Peyer's patch (tissue), 4 donors: ENCODE measurements at regions not wholly inside any gene's neighbourhood (a gene's known extent, or its start where the extent isn't known, plus 50 kb on each side); places are given as distances from the start of the nearest gene placed in this dataset.

Experiments
- POLR2A ChIP-seq, 2 donors: fragments of 450-650 bp; IDR thresholded peaks; one replicate each; pipeline ENCODE4 v1.5.1; 2017; ENCODE audit warnings: antibody characterized with exemption in 2 of 2, mild to moderate bottlenecking in 2 of 2, moderate library complexity in 2 of 2
- TF ChIP-seq, protein P1 (sequence below), 6 experiments: fragments of 450-650 bp in 4 of 6; fragments of 200-600 bp in 2 of 6; sonication (generic) in 1 of 6; IDR thresholded peaks; one replicate each; pipeline ENCODE4 v1.5.1; 2017 to 2019; ENCODE audit warnings: antibody characterized with exemption in 6 of 6, mild to moderate bottlenecking in 3 of 6, moderate library complexity in 1 of 6

DNA sequence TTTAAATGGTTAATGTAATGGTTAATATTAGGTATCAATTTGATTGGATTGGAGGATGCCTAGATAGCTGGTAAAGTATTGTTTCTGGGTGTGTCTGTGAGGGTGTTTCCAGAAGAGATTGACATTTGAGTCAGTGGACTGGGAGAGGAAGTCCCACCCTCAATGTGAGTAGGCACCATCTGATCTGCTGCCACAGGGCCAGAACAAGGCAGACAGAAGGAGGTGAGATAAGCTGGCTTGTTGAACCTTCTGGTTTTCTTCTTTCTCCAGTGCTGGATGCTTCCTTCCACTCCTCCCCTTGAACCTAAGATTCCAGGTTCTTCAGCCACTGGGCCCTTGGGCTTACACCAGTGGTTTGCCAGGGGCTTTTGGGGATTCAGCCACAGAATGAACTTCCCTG, 756.5 kb upstream of the LRFN5 start:
- TF ChIP-seq, protein P1, sequence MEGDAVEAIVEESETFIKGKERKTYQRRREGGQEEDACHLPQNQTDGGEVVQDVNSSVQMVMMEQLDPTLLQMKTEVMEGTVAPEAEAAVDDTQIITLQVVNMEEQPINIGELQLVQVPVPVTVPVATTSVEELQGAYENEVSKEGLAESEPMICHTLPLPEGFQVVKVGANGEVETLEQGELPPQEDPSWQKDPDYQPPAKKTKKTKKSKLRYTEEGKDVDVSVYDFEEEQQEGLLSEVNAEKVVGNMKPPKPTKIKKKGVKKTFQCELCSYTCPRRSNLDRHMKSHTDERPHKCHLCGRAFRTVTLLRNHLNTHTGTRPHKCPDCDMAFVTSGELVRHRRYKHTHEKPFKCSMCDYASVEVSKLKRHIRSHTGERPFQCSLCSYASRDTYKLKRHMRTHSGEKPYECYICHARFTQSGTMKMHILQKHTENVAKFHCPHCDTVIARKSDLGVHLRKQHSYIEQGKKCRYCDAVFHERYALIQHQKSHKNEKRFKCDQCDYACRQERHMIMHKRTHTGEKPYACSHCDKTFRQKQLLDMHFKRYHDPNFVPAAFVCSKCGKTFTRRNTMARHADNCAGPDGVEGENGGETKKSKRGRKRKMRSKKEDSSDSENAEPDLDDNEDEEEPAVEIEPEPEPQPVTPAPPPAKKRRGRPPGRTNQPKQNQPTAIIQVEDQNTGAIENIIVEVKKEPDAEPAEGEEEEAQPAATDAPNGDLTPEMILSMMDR (IDR thresholded peaks at IDR 0.05) = no peak
- no peak for TF ChIP-seq POLR2A (IDR thresholded peaks at IDR 0.05)
